Dermis blood vessel endothelial cell (primary cell): ENCODE measurements at regions not wholly inside any gene's neighbourhood (a gene's known extent, or its start where the extent isn't known, plus 50 kb on each side); places are given as distances from the start of the nearest gene placed in this dataset.
"Not testable (repeated sequence)": the region's sequence is repeated elsewhere in the genome, so short reads cannot be mapped to it uniquely, and the experiment has no call there.

Source experiments
- DNase-seq: peaks from one replicate; pipeline ENCODE4 v3.0.0; 2010

DNA sequence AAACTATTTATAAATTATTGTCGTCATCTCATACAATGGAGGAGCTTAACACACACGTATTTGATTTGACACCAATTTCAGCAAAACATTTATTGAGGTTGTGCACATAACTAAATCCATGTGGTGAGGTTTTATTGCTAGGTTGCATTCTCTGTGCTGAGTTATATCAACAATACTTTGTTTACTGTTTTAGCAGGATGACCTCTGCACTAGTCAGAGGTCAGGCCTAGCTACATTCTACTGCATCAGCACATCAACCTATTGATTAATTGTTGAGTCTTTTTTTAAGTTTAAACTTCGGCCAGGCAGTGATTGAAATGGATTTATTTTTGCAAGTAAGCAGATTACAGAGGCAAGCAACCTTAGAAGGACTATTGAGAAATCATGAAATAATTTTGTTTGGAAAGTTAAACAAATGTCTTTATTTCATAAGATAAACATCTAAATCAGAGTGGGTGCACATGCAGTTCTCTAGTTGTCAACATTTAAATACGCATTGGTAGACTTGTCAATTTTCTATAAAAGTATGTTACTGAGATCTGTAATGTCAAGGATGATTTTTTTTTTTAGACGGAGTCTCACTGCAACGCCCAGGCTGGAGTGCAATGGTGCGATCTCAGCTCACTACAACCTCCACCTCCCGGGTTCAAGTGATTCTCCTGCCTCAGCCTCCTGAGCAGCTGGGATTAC lies 75.2 kb upstream of the CD28 start:
- no peak for DNase-seq

DNA sequence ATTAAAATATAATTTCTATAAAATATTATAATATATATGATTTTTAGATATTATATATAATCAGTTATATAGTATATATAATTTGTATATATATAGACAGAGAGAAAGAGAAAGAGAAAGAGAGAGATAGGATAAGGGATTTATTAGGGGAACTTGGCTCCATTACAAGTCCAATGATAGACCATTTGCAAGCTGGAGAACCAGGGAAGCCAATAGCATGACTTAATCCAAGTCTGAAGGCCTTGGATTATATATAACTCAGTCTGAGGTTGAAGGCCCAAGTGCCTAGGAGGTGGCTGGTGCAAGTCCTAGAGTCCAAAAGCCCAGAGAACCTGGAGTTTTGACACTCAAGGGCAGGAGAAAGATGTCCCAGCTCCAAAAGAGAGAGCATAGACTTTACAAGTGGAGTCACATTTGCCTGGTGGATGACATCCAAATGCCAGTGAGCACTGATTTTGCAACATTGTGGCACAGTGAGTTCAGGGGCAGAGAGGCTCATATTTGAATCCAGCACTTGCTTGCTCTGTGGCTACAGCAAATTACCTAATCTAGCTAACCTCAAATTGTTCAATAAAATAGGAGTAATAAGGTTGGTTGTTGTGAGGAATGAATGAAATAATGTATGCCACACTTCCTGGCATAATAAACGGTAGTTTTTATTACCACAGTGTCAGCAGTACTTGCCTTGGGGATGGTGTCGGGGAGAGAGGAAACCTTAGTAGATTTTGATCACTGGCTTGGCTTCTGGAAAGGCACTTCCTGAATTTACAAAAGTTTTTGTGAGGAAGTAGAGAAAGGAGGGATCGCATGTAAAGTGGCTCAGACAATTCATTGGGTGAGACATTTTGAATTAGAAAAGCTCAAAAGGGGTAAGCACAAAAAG lies 69.6 kb upstream of the CD28 start:
- peak; percentile 7 for DNase-seq

DNA sequence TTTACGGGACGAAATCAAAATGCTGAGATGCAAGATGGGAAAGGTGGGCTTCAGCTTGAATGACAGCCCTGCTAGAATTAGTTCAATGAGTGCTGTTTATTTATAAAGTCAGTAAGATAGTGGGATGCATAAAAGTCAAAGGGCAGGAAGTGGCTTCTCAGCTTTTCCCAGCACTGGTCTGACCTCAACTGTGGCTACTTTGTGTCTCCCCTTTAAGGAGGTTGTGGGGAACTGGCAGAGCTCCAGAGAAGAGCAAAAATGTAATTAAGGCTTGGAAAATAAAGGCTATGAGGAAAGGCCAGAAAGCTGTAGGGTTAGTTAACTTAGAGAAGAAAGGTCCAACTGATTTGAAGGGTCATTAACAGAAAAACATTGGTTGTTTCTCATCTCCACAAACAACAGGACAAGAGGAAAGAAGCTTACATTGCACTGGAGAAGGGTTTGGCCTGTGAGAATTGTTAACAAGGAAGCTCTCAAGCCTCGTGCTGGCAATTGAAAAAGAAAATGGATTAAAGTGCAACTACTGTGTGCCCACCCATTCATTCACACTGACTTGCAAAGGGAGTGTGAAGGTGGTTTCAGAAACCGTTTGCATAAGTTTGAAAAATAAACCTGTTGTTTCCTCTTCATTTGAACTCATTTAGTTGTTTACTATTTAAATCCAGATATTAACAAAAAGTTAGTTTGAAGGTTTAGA lies 68.8 kb upstream of the CD28 start:
- peak; percentile 8 for DNase-seq

DNA sequence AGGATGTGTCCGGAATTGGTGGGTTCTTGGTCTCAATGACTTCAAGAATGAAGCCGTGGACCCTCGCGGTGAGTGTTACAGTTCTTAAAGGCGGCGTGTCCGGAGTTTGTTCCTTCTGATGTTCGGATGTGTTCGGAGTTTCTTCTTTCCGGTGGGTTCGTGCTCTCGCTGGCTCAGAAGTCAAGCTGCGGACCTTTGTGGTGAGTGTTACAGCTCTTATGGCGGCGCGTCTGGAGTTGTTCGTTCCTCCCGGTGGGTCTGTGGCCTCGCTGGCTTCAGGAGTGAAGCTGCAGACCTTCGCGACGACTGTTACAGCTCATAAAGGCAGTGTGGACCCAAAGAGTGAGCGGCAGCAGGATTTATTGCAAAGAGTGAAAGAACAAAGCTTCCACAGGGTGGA lies 64.6 kb upstream of the CD28 start:
- DNase-seq: not testable (repeated sequence)

- DNase-seq: not testable (repeated sequence)
Measured at GRCh38 chr2:203642841-203643240, 63.6 kb upstream of the CD28 start.

GRCh38 chr2:203645831-203646230 lies 60.6 kb upstream of the CD28 start:
- DNase-seq: no peak

- DNase-seq: no peak
Measured at GRCh38 chr2:203646266-203646864, 60.1 kb upstream of the CD28 start.

GRCh38 chr2:203646961-203647360 lies 59.5 kb upstream of the CD28 start:
- DNase-seq: no peak

DNA sequence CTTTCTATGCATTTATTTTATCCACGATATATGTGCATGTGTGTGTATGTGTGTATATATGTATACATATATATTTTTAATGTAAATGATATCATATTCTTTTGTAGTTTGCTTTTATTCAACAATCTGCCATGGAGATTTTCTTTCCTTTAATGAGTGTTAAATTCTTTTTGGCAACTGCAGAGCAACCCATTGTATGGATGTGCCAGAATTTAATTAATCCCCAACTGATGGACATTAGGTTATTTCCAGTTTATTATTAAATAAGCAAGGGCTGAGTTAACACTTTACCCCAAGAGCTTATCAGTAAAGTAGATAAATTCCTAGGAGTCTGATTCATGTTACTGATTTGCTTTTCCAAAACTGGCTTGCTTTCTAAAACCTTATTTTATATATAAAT lies 58.9 kb upstream of the CD28 start:
- no peak for DNase-seq

DNA sequence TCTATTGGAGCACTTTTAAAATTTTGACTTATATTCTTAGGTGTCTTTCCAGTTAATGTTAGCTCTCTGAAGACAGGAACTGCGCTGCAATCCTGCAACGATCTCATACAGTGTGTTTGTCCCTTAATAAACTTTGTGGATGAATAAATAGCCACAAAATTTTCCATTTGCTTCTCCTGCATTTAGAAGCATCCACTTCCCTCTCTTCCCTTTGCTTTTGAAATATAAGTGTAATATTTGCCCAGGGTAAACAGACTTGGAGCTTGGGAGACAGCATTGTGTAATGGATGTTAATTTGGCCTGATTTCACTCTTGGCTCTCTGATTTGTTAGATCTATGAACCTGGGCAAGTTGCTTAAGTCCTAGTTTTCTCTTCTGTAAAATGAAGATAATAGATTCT lies 58.2 kb upstream of the CD28 start:
- no peak for DNase-seq

DNA sequence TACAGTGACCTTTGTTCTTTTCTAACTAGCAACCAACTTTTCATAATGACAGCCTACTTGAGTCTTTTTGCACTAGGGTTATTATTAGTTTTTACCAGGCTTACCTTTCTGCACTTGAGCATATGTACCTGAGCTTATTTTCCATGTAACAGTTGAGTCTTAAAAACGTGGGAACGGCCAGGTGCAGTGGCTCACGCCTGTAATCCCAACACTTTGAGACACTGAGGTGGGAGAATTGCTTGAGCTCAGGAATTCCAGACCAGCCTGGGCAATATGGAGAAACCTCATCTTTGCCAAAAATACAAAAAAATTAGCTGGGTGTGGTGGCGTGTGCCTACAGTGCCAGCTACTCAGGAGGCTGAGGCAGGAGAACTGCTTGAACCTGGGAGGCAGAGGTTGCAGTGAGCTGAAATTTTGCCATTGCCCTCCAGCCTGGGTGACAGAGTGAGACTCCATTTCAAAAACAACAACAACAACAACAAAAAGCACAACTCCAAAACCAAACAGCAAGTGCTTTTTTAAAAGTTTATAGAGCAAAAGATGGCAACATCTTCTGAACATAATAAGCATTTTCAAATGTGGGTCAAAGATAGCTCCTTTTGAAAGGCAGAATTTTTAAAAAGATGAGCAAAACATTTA lies 57.1 kb upstream of the CD28 start:
- no peak for DNase-seq

DNA sequence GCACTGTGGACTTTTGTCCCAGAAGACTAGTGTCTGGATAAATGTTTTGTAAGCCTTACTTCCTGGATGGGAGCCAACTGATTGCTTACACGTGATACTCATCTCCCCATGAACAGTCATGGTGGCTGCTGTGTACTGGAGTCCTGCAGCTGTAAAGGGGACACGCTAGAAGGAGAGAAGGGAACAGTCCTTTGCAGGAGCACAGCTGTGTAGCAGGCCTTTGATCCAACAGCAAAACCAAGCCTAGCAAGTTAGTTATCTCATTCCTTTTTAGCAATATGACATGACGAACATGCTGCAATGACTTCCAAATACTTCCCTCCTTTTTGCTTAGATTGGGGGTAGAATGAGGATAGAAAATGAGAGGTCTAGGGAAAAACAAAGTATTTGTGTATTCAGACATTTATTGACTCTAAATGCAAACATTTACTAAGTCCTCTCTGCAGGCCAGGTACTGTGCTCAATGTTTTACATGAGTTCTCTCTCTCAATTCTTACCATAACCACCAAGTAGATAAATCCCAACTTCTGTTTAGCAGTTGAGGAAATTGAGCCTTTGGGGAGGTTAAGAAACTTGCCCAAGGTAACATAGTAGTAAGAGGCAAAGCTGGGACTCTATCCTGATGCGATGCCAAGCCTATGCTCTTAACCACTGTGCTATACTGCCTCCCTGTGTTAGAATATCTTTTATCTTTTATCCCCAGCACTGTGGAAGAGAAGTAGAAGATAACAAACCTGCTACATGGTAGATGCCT lies 55.4 kb upstream of the CD28 start:
- DNase-seq: peak; percentile 65

DNA sequence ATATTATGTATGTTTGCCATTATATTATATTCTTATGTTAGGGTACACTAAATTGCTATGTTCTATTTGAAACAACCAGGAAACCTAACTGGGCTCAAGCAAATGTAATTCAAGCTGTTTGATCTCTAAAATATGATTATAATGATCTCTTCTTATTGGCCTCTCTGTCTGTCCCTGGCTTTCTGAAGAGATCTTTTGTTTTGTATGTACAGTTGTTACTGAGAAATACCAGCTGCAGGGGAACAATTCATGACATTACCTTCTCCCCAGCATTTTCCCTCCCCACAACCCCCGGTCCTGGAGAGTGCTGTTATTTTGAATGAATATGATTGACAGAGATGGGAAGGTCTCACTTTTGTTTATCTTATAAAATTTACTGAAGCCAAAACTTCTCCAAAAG lies 54.8 kb upstream of the CD28 start:
- no peak for DNase-seq

DNA sequence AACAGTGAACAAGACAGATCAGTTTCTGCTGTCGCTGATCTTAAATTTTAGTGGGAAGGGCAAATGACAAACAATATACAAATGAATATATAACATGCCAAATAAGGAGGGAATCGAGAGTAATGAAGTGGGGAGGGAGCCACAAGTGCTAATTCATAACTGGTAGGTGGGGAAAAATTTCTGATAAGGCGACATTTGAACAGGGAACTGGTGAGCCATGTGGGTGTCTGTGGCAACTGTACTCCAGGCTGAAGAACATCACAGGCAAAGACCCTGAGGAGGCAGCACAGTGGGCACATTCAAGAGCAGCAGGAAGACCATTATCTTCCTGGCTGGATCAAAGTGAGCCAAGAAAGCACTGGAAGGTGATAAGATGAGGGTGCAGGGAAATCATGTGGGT lies 51.6 kb upstream of the CD28 start:
- DNase-seq: no peak

DNA sequence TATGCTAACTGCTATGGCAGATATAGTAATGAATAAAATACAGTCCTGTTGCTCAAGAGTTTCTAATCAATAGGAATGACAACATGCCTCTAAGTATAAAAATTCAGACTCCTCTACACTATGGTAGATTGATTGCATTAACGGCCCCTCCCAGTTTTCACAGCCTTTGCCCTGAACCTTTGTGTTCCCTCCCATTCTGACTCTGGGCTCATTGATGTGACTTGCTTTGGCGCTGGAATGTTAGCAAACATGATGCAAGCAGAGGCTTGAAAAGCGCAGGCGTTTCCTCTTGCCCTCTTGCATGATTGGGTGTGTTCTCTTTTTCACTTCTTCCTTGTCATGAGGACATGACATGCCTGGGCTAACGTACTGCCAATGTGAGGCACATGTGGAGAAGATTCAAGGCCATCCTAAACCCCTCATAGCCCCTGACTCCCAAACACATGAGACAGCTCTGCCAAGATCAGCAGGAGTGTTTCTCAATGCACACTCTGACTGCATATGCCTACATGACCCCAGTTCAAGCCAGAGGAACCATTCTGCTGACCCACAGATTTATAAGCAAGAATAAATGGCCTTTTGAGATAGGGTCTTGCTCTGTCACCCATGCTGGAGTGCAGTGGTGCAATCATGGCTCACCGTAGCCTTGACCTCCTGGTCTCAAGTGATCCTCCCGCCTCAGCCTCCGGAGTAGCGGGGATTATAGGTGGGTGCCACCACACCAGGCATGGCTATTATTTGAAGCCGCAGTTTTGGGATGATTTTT lies 49.7 kb upstream of the CD28 start:
- DNase-seq: peak; percentile 28
